HG02840 (cell line): ENCODE measurements at regions not wholly inside any gene's neighbourhood (a gene's known extent, or its start where the extent isn't known, plus 50 kb on each side); places are given as distances from the start of the nearest gene placed in this dataset.

Experiments
- ATAC-seq: cut with Tn5 transposase; IDR thresholded peaks from one replicate; pipeline ENCODE4 v1.9.1; 2021; ENCODE audit warnings: mild to moderate bottlenecking, moderate library complexity, moderate number of reproducible peaks; ENCODE audit not compliant: unreplicated experiment, low FRiP score

DNA sequence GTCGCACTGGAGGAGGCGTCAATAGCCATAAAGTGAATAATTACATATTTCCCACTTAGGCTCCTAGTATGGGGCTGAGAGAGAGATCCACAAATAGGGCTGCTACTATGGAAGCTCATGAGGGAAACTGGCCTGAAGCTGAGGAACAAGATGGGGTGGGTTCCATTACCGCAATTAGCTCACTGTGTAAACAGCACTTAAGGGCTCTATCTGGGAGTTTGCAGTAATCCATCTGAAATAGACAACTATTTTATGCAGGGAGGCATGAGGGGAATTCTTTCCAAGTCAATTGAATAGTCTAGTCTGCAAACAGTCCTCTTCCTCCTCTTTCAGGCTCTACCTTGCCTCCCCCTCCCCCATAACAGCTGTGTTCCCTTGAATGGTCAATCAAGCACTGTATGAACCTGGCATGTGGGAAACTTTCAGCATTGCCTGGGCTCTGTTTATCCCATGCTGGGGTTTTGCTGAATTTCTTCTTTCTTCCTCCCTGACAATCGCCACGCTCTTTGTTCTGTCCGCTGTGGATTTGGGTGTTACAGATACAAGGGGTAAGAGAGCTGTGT is 56.1 kb upstream of the MAF start:
- ATAC-seq: no peak

DNA sequence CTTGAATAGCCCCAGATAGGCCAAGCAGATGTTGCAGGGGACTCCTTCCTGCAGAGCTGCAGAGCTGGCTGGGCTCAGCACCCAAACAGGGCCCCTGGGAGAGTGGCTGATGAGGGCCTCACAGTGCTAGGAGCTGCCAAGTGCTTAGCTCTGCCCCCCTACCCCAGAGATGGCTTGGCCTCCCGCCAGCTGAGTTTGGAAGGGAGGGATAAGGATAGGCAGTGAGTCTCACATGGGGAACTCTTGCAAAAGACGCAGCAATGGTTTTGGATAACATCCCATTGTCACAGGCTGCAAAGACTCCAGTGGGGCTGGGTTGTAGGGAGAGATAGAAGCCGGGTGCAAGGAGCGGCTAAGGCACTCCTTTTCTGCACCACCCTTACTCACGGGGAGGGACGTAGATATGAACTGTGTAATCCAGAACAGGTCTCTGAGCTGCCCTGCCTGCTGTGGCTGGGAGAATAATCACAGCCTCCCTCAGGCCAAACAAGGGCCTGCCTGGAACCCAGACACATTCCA is 52.9 kb upstream of the MAF start:
- ATAC-seq: no peak

- ATAC-seq: no peak
Observed at GRCh38 chr16:79651363-79651762, 50.8 kb upstream of the MAF start.
